NOMO-1 treated with DMSO at 0.1 percent for 48 hours (cell line): ENCODE measurements at regions not wholly inside any gene's neighbourhood (a gene's known extent, or its start where the extent isn't known, plus 50 kb on each side); places are given as distances from the start of the nearest gene placed in this dataset.
"Not testable (repeated sequence)": the region's sequence is repeated elsewhere in the genome, so short reads cannot be mapped to it uniquely, and the experiment has no call there.

ENCODE experiments used
- DNase-seq: peaks from one replicate; lab custom pipeline; 2025; ENCODE audit not compliant: unreplicated experiment; lab: John Stamatoyannopoulos, UW

- DNase-seq = no peak
Measured at GRCh38 chr3:26472345-26472744, 150.2 kb upstream of the LRRC3B start.

GRCh38 chr3:26474706-26475105, 147.9 kb upstream of the LRRC3B start:
- DNase-seq = no peak

GRCh38 chr3:26480377-26480776, 142.2 kb upstream of the LRRC3B start:
- DNase-seq = no peak

GRCh38 chr3:26484140-26484539, 138.4 kb upstream of the LRRC3B start:
- no peak for DNase-seq

GRCh38 chr3:26498271-26498670, 124.3 kb upstream of the LRRC3B start:
- no peak for DNase-seq

GRCh38 chr3:26505399-26505798, 117.2 kb upstream of the LRRC3B start:
- peak; percentile 74 for DNase-seq

- not testable (repeated sequence) for DNase-seq
Measured at GRCh38 chr3:26514445-26515029, 108.0 kb upstream of the LRRC3B start.

GRCh38 chr3:26515351-26515750, 107.2 kb upstream of the LRRC3B start:
- DNase-seq = no peak

GRCh38 chr3:26521261-26521660, 101.3 kb upstream of the LRRC3B start:
- DNase-seq = no peak

- DNase-seq = no peak
Measured at GRCh38 chr3:26522919-26523318, 99.7 kb upstream of the LRRC3B start.

GRCh38 chr3:26525013-26525412, 97.6 kb upstream of the LRRC3B start:
- DNase-seq = no peak

- no peak for DNase-seq
Measured at GRCh38 chr3:26535151-26535550, 87.4 kb upstream of the LRRC3B start.

- DNase-seq = no peak
Measured at GRCh38 chr3:26536955-26537354, 85.6 kb upstream of the LRRC3B start.

- no peak for DNase-seq
Measured at GRCh38 chr3:26550413-26550812, 72.2 kb upstream of the LRRC3B start.

GRCh38 chr3:26556637-26557036, 65.9 kb upstream of the LRRC3B start:
- DNase-seq = no peak

- no peak for DNase-seq
Measured at GRCh38 chr3:26558257-26558656, 64.3 kb upstream of the LRRC3B start.

- DNase-seq = no peak
Measured at GRCh38 chr3:26559227-26559626, 63.3 kb upstream of the LRRC3B start.

GRCh38 chr3:26560081-26560480, 62.5 kb upstream of the LRRC3B start:
- no peak for DNase-seq

GRCh38 chr3:26562021-26562768, 60.4 kb upstream of the LRRC3B start:
- DNase-seq = no peak
